SK-N-MC (cell line): ENCODE measurements at regions not wholly inside any gene's neighbourhood (a gene's known extent, or its start where the extent isn't known, plus 50 kb on each side); places are given as distances from the start of the nearest gene placed in this dataset.

Source experiments
- EZH2 ChIP-seq: fragments of 200-600 bp; sonication (generic); IDR thresholded peaks from one replicate; pipeline ENCODE4 v1.6.1; 2017; ENCODE audit warnings: antibody characterized with exemption
- FOXP2 ChIP-seq: optimal IDR thresholded peaks from 2 replicates; pipeline ENCODE3; 2011; ENCODE audit warnings: mild to moderate bottlenecking, moderate library complexity; ENCODE audit not compliant: insufficient read depth; ENCODE audit errors: extremely low read length, control extremely low read depth
- POLR2AphosphoS5 ChIP-seq: IDR thresholded peaks from 2 replicates; pipeline ENCODE4 v1.6.1; 2012; ENCODE audit warnings: mild to moderate bottlenecking, low read depth, low read length, borderline replicate concordance

DNA sequence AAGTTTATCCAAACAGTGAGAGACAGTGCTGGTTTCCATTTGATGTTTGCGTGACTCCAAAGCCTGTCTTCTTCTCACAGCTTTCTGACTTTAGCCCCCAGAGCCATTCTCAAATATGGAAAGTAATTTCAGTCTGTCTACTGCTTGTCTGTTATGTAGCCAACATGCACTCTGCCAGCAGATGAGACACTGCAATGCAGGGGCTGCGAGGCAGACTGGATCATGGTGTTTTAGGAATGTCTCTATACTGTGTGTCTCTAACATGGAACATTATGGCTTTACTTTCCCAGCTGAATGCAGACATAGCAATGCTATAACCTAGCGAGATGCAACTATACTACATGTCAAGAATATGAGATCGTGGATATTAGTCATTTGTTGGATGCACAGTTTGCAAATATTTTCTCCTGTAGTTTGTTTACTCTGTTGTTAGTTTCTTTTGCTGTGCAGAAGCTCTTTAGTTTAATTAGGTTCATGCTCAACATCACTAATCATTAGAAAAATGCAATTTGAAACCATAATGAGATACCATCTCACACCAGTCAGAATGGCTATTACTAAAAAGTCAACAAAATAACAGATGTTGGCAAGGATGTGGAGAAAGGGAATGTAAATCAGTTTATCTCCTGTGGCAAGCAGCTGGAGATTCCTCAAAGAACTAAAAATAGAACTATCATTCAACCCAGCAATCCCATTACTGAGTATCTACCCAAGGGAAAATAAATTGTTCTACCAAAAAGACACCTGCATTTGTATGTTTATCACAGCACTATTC is 235.8 kb upstream of the TMTC1 start:
- TF ChIP-seq EZH2: no peak
- no peak for TF ChIP-seq POLR2AphosphoS5
- no peak for TF ChIP-seq FOXP2
